ENCODE measurements at regions not wholly inside any gene's neighbourhood (a gene's known extent, or its start where the extent isn't known, plus 50 kb on each side); places are given as distances from the start of the nearest gene placed in this dataset.

DNA sequence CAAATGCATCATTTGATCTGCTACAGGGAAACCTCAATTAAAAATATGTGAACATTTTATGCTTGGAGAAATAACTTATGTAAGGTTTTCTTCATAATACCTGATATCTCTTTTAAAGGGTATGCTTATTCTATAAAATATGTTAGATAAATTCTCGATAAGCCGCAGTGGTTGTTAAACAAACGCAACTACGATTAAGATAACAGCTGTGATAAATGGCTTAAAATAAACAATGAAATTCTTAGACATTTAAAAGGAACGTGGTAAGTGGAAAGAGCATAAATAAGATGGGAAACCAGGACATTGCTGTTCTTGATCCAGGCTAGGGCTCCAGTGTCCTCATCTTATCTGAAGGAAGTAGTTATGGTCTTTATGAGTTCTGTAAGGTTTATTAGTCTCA is 415.9 kb downstream of the CD83 start (continued):
- TF ChIP-seq ZSCAN18 (CRISPR knock-in tag; IDR thresholded peaks at IDR 0.05) (no peak), ZNF232 (CRISPR knock-in tag; IDR thresholded peaks at IDR 0.05) (no peak), ZNF138 (CRISPR knock-in tag; conservative IDR thresholded peaks at IDR 0.05) (no peak)
- TF ChIP-seq, protein P1, sequence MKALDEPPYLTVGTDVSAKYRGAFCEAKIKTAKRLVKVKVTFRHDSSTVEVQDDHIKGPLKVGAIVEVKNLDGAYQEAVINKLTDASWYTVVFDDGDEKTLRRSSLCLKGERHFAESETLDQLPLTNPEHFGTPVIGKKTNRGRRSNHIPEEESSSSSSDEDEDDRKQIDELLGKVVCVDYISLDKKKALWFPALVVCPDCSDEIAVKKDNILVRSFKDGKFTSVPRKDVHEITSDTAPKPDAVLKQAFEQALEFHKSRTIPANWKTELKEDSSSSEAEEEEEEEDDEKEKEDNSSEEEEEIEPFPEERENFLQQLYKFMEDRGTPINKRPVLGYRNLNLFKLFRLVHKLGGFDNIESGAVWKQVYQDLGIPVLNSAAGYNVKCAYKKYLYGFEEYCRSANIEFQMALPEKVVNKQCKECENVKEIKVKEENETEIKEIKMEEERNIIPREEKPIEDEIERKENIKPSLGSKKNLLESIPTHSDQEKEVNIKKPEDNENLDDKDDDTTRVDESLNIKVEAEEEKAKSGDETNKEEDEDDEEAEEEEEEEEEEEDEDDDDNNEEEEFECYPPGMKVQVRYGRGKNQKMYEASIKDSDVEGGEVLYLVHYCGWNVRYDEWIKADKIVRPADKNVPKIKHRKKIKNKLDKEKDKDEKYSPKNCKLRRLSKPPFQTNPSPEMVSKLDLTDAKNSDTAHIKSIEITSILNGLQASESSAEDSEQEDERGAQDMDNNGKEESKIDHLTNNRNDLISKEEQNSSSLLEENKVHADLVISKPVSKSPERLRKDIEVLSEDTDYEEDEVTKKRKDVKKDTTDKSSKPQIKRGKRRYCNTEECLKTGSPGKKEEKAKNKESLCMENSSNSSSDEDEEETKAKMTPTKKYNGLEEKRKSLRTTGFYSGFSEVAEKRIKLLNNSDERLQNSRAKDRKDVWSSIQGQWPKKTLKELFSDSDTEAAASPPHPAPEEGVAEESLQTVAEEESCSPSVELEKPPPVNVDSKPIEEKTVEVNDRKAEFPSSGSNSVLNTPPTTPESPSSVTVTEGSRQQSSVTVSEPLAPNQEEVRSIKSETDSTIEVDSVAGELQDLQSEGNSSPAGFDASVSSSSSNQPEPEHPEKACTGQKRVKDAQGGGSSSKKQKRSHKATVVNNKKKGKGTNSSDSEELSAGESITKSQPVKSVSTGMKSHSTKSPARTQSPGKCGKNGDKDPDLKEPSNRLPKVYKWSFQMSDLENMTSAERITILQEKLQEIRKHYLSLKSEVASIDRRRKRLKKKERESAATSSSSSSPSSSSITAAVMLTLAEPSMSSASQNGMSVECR (CRISPR knock-in tag; IDR thresholded peaks at IDR 0.05; ENCODE audit: borderline replicate concordance): no peak

DNA sequence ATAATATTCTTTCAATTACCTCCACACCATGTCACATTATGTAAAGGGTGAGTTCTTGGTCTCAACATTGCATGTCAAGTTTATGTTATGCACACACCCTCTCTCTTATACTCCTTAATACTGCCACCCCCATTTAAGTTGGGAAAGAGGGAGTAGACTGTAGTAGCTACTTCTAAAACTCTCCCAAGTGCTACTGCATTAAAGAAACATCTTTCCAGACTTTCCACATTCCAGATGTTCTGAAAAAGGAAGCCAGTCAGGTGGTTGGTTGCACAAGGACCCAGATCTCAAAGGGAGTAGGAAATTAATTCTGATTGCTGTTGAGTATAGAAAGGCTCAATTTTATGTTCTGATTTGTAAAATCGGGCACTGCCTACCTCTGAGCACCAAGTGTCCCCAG is 419.5 kb downstream of the CD83 start:
- POLR2A ChIA-PET: interaction anchor here (0.6 kb wide), 1 partner anchor 8 kb away, joined by 3 read pairs; no protein-coding TSS in a partner anchor
- H3K36me3 Mint-ChIP-seq: no peaks in the 10 kb centered on the region
- peaks cover 27% of the 10 kb centered on the region for H3K9me3 Mint-ChIP-seq
- CTCF ChIA-PET: no interaction called here
- DNase-seq (ENCODE audit: low spot score) (no peak), ATAC-seq (no peak)
- H3K27ac Mint-ChIP-seq: no peak overlapping the region
- H3K27me3 Mint-ChIP-seq (ENCODE audit: low read depth): no peaks in the 10 kb centered on the region; the same call in 1 of the 2 replicates
- H3K4me1 Mint-ChIP-seq: peaks cover 24% of the 10 kb centered on the region
- H3K4me3 Mint-ChIP-seq: no peak overlapping the region
- TF ChIP-seq MYBL2 (CRISPR knock-in tag; IDR thresholded peaks at IDR 0.05) (no peak), ZNF138 (CRISPR knock-in tag; conservative IDR thresholded peaks at IDR 0.05) (no peak), GRHL2 (CRISPR knock-in tag; IDR thresholded peaks at IDR 0.05; ENCODE audit: insufficient replicate concordance, severe bottlenecking) (no peak), TCF7 (CRISPR knock-in tag; IDR thresholded peaks at IDR 0.05; ENCODE audit: low read depth) (no peak), RORB (CRISPR knock-in tag; IDR thresholded peaks at IDR 0.05) (no peak), SOX15 (CRISPR knock-in tag; IDR thresholded peaks at IDR 0.05) (no peak), JAZF1 (CRISPR knock-in tag; IDR thresholded peaks at IDR 0.05) (no peak), ZNF281 (CRISPR knock-in tag; IDR thresholded peaks at IDR 0.05) (no peak)
- TF ChIP-seq, protein P2, sequence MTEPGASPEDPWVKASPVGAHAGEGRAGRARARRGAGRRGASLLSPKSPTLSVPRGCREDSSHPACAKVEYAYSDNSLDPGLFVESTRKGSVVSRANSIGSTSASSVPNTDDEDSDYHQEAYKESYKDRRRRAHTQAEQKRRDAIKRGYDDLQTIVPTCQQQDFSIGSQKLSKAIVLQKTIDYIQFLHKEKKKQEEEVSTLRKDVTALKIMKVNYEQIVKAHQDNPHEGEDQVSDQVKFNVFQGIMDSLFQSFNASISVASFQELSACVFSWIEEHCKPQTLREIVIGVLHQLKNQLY (CRISPR knock-in tag; IDR thresholded peaks at IDR 0.05): no peak
- TF ChIP-seq, protein P3, sequence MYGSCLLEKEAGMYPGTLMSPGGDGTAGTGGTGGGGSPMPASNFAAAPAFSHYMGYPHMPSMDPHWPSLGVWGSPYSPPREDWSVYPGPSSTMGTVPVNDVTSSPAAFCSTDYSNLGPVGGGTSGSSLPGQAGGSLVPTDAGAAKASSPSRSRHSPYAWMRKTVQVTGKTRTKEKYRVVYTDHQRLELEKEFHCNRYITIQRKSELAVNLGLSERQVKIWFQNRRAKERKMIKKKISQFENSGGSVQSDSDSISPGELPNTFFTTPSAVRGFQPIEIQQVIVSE (CRISPR knock-in tag; IDR thresholded peaks at IDR 0.05; ENCODE audit: borderline replicate concordance): no peak
- TF ChIP-seq, protein P4, sequence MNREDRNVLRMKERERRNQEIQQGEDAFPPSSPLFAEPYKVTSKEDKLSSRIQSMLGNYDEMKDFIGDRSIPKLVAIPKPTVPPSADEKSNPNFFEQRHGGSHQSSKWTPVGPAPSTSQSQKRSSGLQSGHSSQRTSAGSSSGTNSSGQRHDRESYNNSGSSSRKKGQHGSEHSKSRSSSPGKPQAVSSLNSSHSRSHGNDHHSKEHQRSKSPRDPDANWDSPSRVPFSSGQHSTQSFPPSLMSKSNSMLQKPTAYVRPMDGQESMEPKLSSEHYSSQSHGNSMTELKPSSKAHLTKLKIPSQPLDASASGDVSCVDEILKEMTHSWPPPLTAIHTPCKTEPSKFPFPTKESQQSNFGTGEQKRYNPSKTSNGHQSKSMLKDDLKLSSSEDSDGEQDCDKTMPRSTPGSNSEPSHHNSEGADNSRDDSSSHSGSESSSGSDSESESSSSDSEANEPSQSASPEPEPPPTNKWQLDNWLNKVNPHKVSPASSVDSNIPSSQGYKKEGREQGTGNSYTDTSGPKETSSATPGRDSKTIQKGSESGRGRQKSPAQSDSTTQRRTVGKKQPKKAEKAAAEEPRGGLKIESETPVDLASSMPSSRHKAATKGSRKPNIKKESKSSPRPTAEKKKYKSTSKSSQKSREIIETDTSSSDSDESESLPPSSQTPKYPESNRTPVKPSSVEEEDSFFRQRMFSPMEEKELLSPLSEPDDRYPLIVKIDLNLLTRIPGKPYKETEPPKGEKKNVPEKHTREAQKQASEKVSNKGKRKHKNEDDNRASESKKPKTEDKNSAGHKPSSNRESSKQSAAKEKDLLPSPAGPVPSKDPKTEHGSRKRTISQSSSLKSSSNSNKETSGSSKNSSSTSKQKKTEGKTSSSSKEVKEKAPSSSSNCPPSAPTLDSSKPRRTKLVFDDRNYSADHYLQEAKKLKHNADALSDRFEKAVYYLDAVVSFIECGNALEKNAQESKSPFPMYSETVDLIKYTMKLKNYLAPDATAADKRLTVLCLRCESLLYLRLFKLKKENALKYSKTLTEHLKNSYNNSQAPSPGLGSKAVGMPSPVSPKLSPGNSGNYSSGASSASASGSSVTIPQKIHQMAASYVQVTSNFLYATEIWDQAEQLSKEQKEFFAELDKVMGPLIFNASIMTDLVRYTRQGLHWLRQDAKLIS (CRISPR knock-in tag; IDR thresholded peaks at IDR 0.05; ENCODE audit: borderline replicate concordance): no peak
- TF ChIP-seq, protein P5, sequence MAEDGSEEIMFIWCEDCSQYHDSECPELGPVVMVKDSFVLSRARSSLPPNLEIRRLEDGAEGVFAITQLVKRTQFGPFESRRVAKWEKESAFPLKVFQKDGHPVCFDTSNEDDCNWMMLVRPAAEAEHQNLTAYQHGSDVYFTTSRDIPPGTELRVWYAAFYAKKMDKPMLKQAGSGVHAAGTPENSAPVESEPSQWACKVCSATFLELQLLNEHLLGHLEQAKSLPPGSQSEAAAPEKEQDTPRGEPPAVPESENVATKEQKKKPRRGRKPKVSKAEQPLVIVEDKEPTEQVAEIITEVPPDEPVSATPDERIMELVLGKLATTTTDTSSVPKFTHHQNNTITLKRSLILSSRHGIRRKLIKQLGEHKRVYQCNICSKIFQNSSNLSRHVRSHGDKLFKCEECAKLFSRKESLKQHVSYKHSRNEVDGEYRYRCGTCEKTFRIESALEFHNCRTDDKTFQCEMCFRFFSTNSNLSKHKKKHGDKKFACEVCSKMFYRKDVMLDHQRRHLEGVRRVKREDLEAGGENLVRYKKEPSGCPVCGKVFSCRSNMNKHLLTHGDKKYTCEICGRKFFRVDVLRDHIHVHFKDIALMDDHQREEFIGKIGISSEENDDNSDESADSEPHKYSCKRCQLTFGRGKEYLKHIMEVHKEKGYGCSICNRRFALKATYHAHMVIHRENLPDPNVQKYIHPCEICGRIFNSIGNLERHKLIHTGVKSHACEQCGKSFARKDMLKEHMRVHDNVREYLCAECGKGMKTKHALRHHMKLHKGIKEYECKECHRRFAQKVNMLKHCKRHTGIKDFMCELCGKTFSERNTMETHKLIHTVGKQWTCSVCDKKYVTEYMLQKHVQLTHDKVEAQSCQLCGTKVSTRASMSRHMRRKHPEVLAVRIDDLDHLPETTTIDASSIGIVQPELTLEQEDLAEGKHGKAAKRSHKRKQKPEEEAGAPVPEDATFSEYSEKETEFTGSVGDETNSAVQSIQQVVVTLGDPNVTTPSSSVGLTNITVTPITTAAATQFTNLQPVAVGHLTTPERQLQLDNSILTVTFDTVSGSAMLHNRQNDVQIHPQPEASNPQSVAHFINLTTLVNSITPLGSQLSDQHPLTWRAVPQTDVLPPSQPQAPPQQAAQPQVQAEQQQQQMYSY (CRISPR knock-in tag; IDR thresholded peaks at IDR 0.05): no peak
